Muscle of back (tissue), 3 donors: ENCODE measurements at regions not wholly inside any gene's neighbourhood (a gene's known extent, or its start where the extent isn't known, plus 50 kb on each side); places are given as distances from the start of the nearest gene placed in this dataset.

Source experiments
- DNase-seq, 3 donors: peaks; one replicate each; pipeline versions ENCODE4 v3.0.0 to v3.0.0-alpha.2; 2013

- DNase-seq: no peak
Measured at GRCh38 chr7:115081772-115082171, 159.9 kb downstream of the MDFIC start.

GRCh38 chr7:115078851-115079250 is 157.0 kb downstream of the MDFIC start:
- no peak for DNase-seq

- DNase-seq: no peak
Measured at GRCh38 chr7:115078386-115078785, 156.5 kb downstream of the MDFIC start.

- no peak for DNase-seq
Measured at GRCh38 chr7:115070311-115070710, 148.4 kb downstream of the MDFIC start.
